ENCODE measurements at regions not wholly inside any gene's neighbourhood (a gene's known extent, or its start where the extent isn't known, plus 50 kb on each side); places are given as distances from the start of the nearest gene placed in this dataset.

- 0 out of 2 replicates have a peak, but pooled peaks have one; percentile 4 for TF ChIP-seq CTCF (conservative IDR thresholded peaks at IDR 0.05)
- no peak for TF ChIP-seq ZFX (IDR thresholded peaks at IDR 0.05)
Measured at GRCh38 chr5:72584466-72584865, 77.3 kb upstream of the ZNF366 start.

Measured in C4-2B (cell line).